Thoracic aorta (tissue), 2 donors: ENCODE measurements at regions not wholly inside any gene's neighbourhood (a gene's known extent, or its start where the extent isn't known, plus 50 kb on each side); places are given as distances from the start of the nearest gene placed in this dataset.
A peak's percentile ranks its signal among the peaks of the same experiment; 100 is the strongest.
"Not testable (repeated sequence)": the region's sequence is repeated elsewhere in the genome, so short reads cannot be mapped to it uniquely, and the experiment has no call there.

Experiments
- ATAC-seq: fragments of 150-250 bp; one replicate; pipeline ENCODE4 v1.8.0; 2017; ENCODE audit warnings: low read depth; ENCODE audit not compliant: insufficient number of reproducible peaks, low FRiP score
- DNase-seq: peaks from one replicate; pipeline ENCODE4 v3.0.0-alpha.2; 2020; ENCODE audit warnings: low spot score
- H3K27ac ChIP-seq, 2 donors: fragments of 200-600 bp; sonication (generic); 1 replicate in 1 of 2; 2 replicates in 1 of 2; pipeline ENCODE4 v1.5.1; 2016; ENCODE audit warnings: mild to moderate bottlenecking in 2 of 2, moderate library complexity in 2 of 2
- H3K27me3 ChIP-seq: fragments of 200-600 bp; sonication (generic); replicated peaks from 2 replicates; pipeline ENCODE4 v1.6.0; 2016; ENCODE audit warnings: mild to moderate bottlenecking; ENCODE audit not compliant: insufficient read depth
- H3K36me3 ChIP-seq: fragments of 200-600 bp; sonication (generic); one replicate; pipeline ENCODE4 v1.5.1; 2016
- H3K4me1 ChIP-seq, 2 donors: fragments of 200-600 bp; sonication (generic); 1 replicate in 1 of 2; 2 replicates in 1 of 2; pipeline versions ENCODE4 v1.5.1 to v1.6.0; 2016; ENCODE audit warnings: low read depth in 2 of 2, mild to moderate bottlenecking in 1 of 2; ENCODE audit not compliant: control insufficient read depth in 1 of 2
- H3K4me3 ChIP-seq: fragments of 200-600 bp; sonication (generic); 2 replicates; pipeline ENCODE4 v1.5.1; 2016; ENCODE audit warnings: mild to moderate bottlenecking
- H3K9me3 ChIP-seq: fragments of 200-600 bp; sonication (generic); 2 replicates; pipeline ENCODE4 v1.5.1; 2016
- TF ChIP-seq, protein P1 (sequence below): fragments of 200-600 bp; sonication (generic); IDR thresholded peaks from one replicate; pipeline ENCODE4 v1.5.1; 2019; ENCODE audit warnings: antibody characterized with exemption

DNA sequence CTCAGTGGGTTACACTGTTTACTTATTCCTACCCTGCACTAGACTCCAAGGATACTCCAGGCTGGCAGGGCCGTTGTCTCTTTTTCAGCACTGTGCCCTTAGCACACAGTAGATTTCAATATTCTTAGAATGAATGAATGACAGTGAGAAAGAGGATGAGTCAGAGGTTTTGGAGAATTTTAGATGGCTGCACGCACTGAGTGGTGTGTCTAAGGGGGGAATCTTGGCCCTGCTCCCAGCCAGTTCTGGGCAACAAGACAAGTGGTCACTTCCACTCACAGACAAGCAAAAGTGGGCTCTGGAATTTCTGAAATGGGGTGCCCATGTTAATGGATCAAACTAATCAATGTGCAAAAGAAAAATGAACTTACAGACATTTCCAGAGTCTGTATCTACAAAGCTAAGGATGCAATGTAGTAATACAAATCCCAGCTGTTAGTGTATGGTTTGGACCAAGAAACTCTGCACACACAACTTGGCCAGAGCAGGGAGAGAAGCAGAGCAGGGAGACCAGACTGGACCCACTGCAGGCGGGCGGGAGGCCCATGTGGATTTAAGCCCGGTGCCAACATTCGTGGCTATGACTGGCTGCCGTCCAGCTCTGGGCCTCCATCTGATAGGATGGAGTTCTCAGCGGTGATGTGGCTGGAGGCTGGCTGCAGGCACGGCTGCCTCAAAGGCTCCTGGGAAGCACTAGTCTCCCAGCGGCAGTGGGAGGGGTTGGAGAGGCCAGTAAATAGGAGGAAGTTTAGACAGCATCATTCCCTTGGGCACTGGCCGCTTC lies 95.6 kb upstream of the CDYL2 start:
- DNase-seq, result peak; percentile 82
- TF ChIP-seq, protein P1, sequence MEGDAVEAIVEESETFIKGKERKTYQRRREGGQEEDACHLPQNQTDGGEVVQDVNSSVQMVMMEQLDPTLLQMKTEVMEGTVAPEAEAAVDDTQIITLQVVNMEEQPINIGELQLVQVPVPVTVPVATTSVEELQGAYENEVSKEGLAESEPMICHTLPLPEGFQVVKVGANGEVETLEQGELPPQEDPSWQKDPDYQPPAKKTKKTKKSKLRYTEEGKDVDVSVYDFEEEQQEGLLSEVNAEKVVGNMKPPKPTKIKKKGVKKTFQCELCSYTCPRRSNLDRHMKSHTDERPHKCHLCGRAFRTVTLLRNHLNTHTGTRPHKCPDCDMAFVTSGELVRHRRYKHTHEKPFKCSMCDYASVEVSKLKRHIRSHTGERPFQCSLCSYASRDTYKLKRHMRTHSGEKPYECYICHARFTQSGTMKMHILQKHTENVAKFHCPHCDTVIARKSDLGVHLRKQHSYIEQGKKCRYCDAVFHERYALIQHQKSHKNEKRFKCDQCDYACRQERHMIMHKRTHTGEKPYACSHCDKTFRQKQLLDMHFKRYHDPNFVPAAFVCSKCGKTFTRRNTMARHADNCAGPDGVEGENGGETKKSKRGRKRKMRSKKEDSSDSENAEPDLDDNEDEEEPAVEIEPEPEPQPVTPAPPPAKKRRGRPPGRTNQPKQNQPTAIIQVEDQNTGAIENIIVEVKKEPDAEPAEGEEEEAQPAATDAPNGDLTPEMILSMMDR, result no peak

DNA sequence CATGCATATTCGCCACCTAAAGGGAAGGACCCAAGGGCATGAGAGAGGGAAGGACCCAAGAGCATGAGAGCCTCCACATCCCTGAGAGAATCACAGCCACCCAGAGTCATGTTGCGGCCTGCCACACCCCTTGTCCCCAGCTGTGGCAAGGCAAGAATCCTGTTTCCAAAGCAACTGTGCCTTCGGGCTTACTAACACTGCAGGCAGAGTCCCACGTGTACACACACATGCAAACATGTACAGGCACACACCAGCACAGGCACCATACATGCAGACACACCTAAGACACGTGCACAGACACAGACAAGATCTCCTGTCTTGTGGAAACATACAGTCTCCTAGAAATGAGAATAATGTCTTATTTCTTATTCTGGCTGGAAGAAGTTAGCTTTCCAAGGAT lies 92.4 kb upstream of the CDYL2 start:
- Histone ChIP-seq H3K4me3 (no peak overlapping the region), H3K4me1 (peaks cover 0 to 14% of the 10 kb centered on the region in 2 donors), H3K27me3 (no peaks in the 10 kb centered on the region), H3K27ac (no peak overlapping the region), H3K36me3 (no peaks in the 10 kb centered on the region), H3K9me3 (no peaks in the 10 kb centered on the region)
- DNase-seq (no peak), ATAC-seq (no peak)
- TF ChIP-seq, protein P1, result no peak

More for the DNA sequence above, 95.6 kb upstream of the CDYL2 start:
- H3K27ac ChIP-seq, result peak overlapping the region; percentile 44 to 81
- peaks cover 0 to 14% of the 10 kb centered on the region in 2 donors for H3K4me1 ChIP-seq
- H3K27me3 ChIP-seq, result no peaks in the 10 kb centered on the region
- peak; percentile 86 for ATAC-seq
- H3K9me3 ChIP-seq, result no peaks in the 10 kb centered on the region
- H3K4me3 ChIP-seq, result peak overlapping the region; percentile 63
- no peaks in the 10 kb centered on the region for H3K36me3 ChIP-seq

DNA sequence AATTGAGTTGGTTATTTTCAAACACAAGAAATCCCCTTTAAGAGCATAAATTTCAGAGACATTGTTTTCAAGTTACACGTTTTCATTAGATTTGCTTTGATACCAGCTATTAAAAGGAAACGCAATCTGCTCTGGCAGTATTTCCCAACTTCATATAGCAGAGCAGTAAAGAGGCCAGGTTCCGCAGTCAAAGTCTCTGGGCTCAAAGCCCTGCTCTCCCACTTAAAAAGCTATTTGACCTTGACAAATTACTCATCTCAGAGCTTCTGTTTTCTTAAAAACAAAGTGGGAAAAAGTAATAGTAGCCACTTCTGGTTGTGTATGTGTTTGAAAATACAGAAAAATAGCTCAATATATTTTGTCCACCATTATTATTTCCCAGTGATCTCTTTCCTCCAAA lies 89.7 kb upstream of the CDYL2 start:
- Histone ChIP-seq H3K4me3 (no peak overlapping the region), H3K27ac (no peak overlapping the region), H3K27me3 (no peaks in the 10 kb centered on the region), H3K4me1 (no peaks in the 10 kb centered on the region), H3K36me3 (no peaks in the 10 kb centered on the region), H3K9me3 (no peaks in the 10 kb centered on the region)
- DNase-seq, result no peak
- TF ChIP-seq, protein P1, result no peak
- ATAC-seq, result no peak

DNA sequence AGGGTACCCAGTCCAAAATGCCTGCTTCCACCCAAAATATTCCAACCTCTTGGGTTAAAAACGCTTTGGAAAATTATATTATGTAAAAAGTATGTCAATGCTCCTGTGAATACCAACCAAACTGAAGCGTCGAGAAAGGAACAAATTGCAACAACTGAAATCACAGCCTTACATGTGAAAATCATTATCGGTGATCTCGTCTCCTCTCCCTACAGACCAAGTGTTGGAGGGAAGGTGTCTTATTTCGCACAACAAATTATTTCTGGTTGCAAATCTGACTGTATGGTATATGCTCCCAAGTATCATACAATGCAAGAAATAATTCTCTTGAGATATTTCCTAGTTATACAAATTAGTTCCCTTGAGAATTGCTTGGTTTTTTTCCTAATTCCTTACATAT lies 89.3 kb upstream of the CDYL2 start:
- no peaks in the 10 kb centered on the region for H3K4me1 ChIP-seq
- ATAC-seq, result no peak
- no peak for DNase-seq

DNA sequence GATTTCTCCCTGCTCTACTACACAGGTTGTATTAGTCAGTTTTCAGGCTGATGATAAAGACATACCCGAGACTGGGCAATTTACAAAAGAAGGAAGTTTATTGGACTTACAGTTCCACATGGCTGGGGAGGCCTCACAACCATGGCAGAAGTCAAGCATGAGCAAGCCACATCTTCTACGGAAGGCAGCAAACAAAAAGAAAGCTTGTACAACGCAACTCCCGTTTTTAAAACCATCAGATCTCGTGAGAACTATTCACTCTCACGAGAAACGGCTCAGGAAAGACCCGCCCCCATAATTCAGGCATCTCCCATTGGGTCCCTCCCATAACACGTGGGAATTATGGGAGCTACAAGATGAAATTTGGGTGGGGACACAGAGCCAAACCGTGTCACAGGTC lies 88.0 kb upstream of the CDYL2 start:
- H3K4me3 ChIP-seq, H3K4me1 ChIP-seq, H3K27ac ChIP-seq, H3K9me3 ChIP-seq, H3K27me3 ChIP-seq, ATAC-seq, DNase-seq, H3K36me3 ChIP-seq: not testable (repeated sequence)

More for the DNA sequence above, 89.3 kb upstream of the CDYL2 start:
- no peaks in the 10 kb centered on the region for H3K27me3 ChIP-seq
- TF ChIP-seq, protein P1, result no peak
- H3K36me3 ChIP-seq, result no peaks in the 10 kb centered on the region
- H3K9me3 ChIP-seq, result no peaks in the 10 kb centered on the region
- H3K27ac ChIP-seq, result no peak overlapping the region
- H3K4me3 ChIP-seq, result no peak overlapping the region
